CD4-positive, alpha-beta T cell (primary cell): ENCODE measurements at regions not wholly inside any gene's neighbourhood (a gene's known extent, or its start where the extent isn't known, plus 50 kb on each side); places are given as distances from the start of the nearest gene placed in this dataset.

Source experiments
- ATAC-seq: fragments of 200-7000 bp; cut with Tn5 transposase; one replicate; pipeline ENCODE4 v1.10.0; 2022; ENCODE audit warnings: mild to moderate bottlenecking; ENCODE audit not compliant: poor library complexity
- CTCF ChIA-PET: fragments of 350-600 bp; sonication (Branson Sonifier 250); formaldehyde crosslinking; loops from one replicate; lab custom pipeline; 2021; ENCODE audit warnings: antibody characterized with exemption, inconsistent platforms; lab: Charles Lee
- POLR2A ChIA-PET: fragments of 350-600 bp; sonication (Branson Sonifier 250); formaldehyde crosslinking; loops from one replicate; lab custom pipeline; 2021; ENCODE audit warnings: antibody characterized with exemption, inconsistent platforms; lab: Charles Lee
- DNase-seq, 14 experiments: peaks; one replicate each; pipeline ENCODE4 v3.0.0-alpha.2; 2013 to 2020; ENCODE audit warnings: mixed read lengths in 2 of 14
- H3K27ac ChIP-seq, 2 donors: one replicate each; pipeline versions ENCODE4 v1.5.1 to v1.7.0; 2013; ENCODE audit warnings: low read length in 2 of 2, low read depth in 1 of 2, mild to moderate bottlenecking in 1 of 2
- H3K27me3 ChIP-seq, 2 experiments: 1 replicate in 1 of 2; 2 replicates in 1 of 2; pipeline versions ENCODE4 v1.6.1 to v1.7.0; 2013; ENCODE audit warnings: low read length in 2 of 2, control low read depth in 1 of 2, mild to moderate bottlenecking in 1 of 2, moderate library complexity in 1 of 2; ENCODE audit not compliant: insufficient read depth in 2 of 2, control insufficient read depth in 1 of 2
- H3K36me3 ChIP-seq: one replicate; pipeline ENCODE4 v1.6.1; 2013; ENCODE audit warnings: low read length, control low read depth; ENCODE audit not compliant: insufficient read depth
- H3K4me1 ChIP-seq: one replicate; pipeline ENCODE4 v1.6.1; 2013; ENCODE audit warnings: low read length, control low read depth; ENCODE audit not compliant: insufficient read depth
- H3K4me3 ChIP-seq: one replicate; pipeline ENCODE4 v1.5.1; 2013; ENCODE audit warnings: mild to moderate bottlenecking, low read length, moderate library complexity
- H3K9me3 ChIP-seq, 2 experiments: 1 replicate in 1 of 2; 2 replicates in 1 of 2; pipeline versions ENCODE4 v1.6.1 to v1.7.0; 2013; ENCODE audit warnings: low read length in 2 of 2, mild to moderate bottlenecking in 2 of 2, control low read depth in 1 of 2, moderate library complexity in 1 of 2; ENCODE audit not compliant: control insufficient read depth in 1 of 2, insufficient read depth in 1 of 2
- H3K27ac Mint-ChIP-seq: one replicate; pipeline ENCODE4 v1.8.0; 2020; ENCODE audit warnings: mixed read lengths
- H3K27me3 Mint-ChIP-seq: one replicate; pipeline ENCODE4 v1.8.0; 2021; ENCODE audit warnings: mixed read lengths
- H3K36me3 Mint-ChIP-seq: one replicate; pipeline ENCODE4 v1.8.0; 2021; ENCODE audit warnings: low read depth, mixed read lengths
- H3K4me1 Mint-ChIP-seq: one replicate; pipeline ENCODE4 v1.8.0; 2021; ENCODE audit warnings: low read depth, mixed read lengths
- H3K4me3 Mint-ChIP-seq: one replicate; pipeline ENCODE4 v1.8.0; 2020; ENCODE audit warnings: mild to moderate bottlenecking, mixed read lengths
- H3K9me3 Mint-ChIP-seq: one replicate; pipeline ENCODE4 v1.8.0; 2020; ENCODE audit warnings: mixed read lengths
- intact Hi-C, 2 experiments: fragments of 100-400 bp; cut with DNase I in 1 of 2; cut with micrococcal nuclease in 1 of 2; formaldehyde crosslinking; loops; one replicate each; pipeline versions ENCODE4 v1.15.1 to v1.9.0; 2023 to 2025; cut with DNase I, micrococcal nuclease
- TF ChIP-seq, protein P1 (sequence below): fragments of 200-600 bp; IDR thresholded peaks from one replicate; pipeline ENCODE4 v1.8.0; 2022; ENCODE audit warnings: antibody characterized with exemption, mild to moderate bottlenecking

DNA sequence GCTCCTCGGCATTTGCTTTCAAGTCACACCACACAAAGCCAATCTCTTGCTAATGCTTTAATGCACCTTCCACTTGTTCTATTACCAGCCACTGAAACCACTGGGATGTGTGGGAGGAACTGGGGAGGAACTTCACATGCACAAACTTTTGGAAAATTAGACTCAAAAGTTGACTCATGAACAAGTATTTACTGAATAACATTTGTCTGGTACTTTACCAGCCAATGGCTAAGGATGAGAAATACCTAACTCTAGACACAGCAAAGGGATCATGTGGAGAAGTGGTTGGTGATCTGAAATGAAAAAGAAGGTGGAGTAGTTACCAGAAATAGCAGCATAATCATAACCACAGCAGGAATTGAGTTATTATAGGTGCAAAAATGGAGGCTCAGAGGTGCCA is 554.0 kb upstream of the NOX3 start:
- no peaks in the 10 kb centered on the region for H3K9me3 ChIP-seq
- POLR2A ChIA-PET: no interaction called here
- H3K27me3 Mint-ChIP-seq: no peaks in the 10 kb centered on the region
- no peaks in the 10 kb centered on the region for H3K4me1 ChIP-seq
- no peaks in the 10 kb centered on the region for H3K27me3 ChIP-seq
- no peak overlapping the region for H3K4me3 Mint-ChIP-seq
- H3K4me1 Mint-ChIP-seq: peaks cover 20% of the 10 kb centered on the region
- H3K27ac ChIP-seq: no peak overlapping the region
- H3K36me3 ChIP-seq: no peaks in the 10 kb centered on the region
- CTCF ChIA-PET: no interaction called here
- intact Hi-C loops: loop anchor here in 1 of 2 experiments (10.0 kb wide), 1 partner anchor 195 kb away; no protein-coding TSS in a partner anchor
- H3K9me3 Mint-ChIP-seq: peaks cover 3% of the 10 kb centered on the region
- H3K27ac Mint-ChIP-seq: no peak overlapping the region
- TF ChIP-seq, protein P1, sequence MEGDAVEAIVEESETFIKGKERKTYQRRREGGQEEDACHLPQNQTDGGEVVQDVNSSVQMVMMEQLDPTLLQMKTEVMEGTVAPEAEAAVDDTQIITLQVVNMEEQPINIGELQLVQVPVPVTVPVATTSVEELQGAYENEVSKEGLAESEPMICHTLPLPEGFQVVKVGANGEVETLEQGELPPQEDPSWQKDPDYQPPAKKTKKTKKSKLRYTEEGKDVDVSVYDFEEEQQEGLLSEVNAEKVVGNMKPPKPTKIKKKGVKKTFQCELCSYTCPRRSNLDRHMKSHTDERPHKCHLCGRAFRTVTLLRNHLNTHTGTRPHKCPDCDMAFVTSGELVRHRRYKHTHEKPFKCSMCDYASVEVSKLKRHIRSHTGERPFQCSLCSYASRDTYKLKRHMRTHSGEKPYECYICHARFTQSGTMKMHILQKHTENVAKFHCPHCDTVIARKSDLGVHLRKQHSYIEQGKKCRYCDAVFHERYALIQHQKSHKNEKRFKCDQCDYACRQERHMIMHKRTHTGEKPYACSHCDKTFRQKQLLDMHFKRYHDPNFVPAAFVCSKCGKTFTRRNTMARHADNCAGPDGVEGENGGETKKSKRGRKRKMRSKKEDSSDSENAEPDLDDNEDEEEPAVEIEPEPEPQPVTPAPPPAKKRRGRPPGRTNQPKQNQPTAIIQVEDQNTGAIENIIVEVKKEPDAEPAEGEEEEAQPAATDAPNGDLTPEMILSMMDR: no peak
- H3K4me3 ChIP-seq: no peak overlapping the region
- no peak for ATAC-seq
- no peak for DNase-seq
- H3K36me3 Mint-ChIP-seq: peaks cover 3% of the 10 kb centered on the region

DNA sequence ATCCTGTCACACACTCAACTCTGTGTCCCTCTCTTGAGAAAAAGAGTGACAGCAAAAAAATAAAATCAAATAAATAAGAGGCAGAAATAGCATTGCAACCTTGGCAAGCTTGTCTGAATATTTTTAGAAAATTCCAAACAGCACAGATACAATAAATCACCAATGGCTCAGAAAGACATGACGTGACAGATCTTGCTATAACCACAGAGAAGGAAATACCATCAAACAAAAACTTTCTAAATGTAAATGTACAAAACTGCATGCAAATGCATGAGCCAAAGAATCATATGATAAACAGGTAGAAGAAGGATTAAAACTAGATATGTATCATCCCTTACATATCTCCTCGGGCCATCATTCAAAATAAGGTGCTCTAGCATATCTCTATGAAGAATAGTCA is 549.2 kb upstream of the NOX3 start:
- Histone ChIP-seq H3K27ac (no peak overlapping the region), H3K4me1 (no peaks in the 10 kb centered on the region), H3K36me3 (no peaks in the 10 kb centered on the region), H3K27me3 (no peaks in the 10 kb centered on the region), H3K9me3 (no peaks in the 10 kb centered on the region), H3K4me3 (no peak overlapping the region)
- intact Hi-C loops: loop anchor here in 1 of 2 experiments (10.0 kb wide), 1 partner anchor 190 kb away; no protein-coding TSS in a partner anchor
- no peak for DNase-seq
- H3K4me1 Mint-ChIP-seq: no peaks in the 10 kb centered on the region
- ChIA-PET CTCF (no interaction called here), POLR2A (no interaction called here)
- no peak overlapping the region for H3K27ac Mint-ChIP-seq
- no peak overlapping the region for H3K4me3 Mint-ChIP-seq
- H3K27me3 Mint-ChIP-seq: no peaks in the 10 kb centered on the region
- TF ChIP-seq, protein P1: no peak
- no peaks in the 10 kb centered on the region for H3K36me3 Mint-ChIP-seq
- ATAC-seq: no peak
- H3K9me3 Mint-ChIP-seq: peaks cover 3% of the 10 kb centered on the region

DNA sequence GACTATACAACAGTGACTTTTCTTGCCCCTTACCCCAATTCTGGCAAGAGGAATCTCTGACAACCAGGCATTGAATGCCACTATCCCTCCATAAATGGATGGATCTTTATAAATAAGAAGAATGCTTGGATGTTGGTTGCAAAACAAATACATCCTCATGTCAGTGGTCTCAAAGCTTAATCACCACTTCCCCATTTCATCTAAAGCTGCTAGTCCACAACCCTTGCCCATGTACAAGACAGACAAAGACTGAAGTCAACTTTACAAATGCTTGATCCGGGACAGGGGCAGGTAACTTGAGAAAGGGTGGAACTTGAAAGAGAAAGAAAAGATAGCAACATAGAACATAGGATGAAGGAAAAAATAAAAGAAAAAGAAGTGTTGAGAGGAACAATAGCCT is 540.5 kb upstream of the NOX3 start:
- ChIA-PET CTCF (no interaction called here), POLR2A (no interaction called here)
- Histone ChIP-seq H3K4me1 (no peaks in the 10 kb centered on the region), H3K9me3 (peaks cover 0 to 3% of the 10 kb centered on the region in 2 experiments), H3K36me3 (no peaks in the 10 kb centered on the region), H3K27ac (no peak overlapping the region), H3K27me3 (no peaks in the 10 kb centered on the region), H3K4me3 (no peak overlapping the region)
- no peak overlapping the region for H3K27ac Mint-ChIP-seq
- H3K4me1 Mint-ChIP-seq: no peaks in the 10 kb centered on the region
- ATAC-seq (no peak), DNase-seq (no peak)
- H3K9me3 Mint-ChIP-seq: no peaks in the 10 kb centered on the region
- H3K36me3 Mint-ChIP-seq: no peaks in the 10 kb centered on the region
- TF ChIP-seq, protein P1: no peak
- no peak overlapping the region for H3K4me3 Mint-ChIP-seq
- no peaks in the 10 kb centered on the region for H3K27me3 Mint-ChIP-seq
- intact Hi-C loops: loop anchor here in 1 of 2 experiments (5.0 kb wide), 1 partner anchor 164 kb away; no protein-coding TSS in a partner anchor
